ENCODE measurements at regions not wholly inside any gene's neighbourhood (a gene's known extent, or its start where the extent isn't known, plus 50 kb on each side); places are given as distances from the start of the nearest gene placed in this dataset.

DNA sequence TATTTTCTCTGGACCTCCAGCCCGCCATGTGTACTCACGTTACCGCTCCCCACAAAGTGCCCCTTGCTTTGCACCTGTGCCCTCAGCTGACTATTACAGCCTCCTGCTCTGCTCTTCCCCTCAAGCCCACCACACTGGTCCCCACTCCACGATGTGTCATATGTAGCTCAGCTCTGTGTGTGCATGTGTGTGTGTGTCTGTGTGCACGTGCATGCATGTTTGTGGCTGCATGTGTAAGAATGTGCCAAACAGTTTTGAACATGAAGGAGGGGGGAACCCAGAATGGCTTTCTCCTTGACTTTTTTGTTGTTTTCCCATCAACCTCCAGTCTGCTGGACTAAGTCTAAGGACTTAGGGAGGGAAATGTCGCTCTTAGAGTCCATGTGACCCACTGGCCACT is 54.8 kb upstream of the BTRC start:
- DNase-seq = no peak

GRCh38 chr10:101301111-101301731 is 52.7 kb upstream of the BTRC start:
- DNase-seq = peak; percentile 26 to 29

DNA sequence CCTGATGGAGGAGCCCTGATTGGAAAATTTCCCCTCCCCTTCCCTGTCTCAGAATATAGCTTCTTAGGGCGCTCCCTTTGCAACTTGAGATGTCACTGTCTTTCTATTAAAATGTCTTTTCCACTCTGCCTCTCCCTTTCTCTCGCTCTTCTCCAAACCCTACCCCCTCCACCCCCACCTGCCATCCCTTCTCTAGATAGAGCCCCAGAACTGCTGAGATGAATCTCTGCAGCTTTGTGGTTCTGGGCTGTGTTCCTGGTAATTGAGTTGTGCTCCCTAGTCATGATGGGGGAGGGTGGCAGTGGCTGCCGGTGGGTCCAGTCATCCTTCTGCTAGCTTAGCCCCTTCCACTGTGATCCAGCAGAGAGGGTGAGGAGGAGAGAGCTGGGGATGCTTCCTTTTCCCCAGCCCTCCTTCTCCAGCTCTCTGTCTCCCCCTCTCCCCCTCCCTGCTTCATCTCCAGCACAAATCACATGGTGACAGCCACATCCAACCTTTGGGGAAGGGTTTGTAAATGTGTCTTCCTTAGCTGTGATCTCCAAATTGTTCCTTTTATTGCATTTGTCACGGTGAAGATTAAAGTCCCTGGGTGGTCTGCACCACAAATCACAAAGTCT is 50.8 kb upstream of the BTRC start:
- DNase-seq = no peak
